ENCODE measurements at regions not wholly inside any gene's neighbourhood (a gene's known extent, or its start where the extent isn't known, plus 50 kb on each side); places are given as distances from the start of the nearest gene placed in this dataset.

DNA sequence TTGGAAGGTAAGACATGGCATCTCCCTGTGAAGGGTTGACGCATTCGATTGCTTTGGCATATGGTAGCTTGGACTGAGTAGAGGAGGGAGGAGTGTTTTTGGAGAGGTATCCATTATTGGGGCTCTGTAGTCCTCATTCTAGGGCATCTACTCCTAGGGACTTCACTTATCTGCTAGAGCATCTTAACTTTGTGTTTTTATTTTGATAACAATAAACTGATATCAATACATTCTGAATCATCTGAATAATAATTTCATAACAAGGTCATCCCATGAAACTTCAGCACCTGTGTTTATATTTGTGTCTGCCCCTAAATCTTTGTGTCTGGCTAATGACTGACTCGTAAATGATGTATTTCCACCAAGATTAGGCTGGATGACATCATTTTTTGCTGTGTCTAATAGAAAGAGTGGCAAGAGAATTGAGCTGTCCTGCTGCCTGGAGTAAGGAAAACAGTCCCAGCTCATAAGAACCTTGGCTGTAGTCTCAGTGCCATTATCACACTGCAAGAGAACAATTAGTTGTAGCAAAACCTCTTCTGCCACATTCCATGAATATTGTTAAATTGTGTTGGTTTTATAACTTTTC, 288.5 kb downstream of the PRL start:
- TF ChIP-seq, protein P1, sequence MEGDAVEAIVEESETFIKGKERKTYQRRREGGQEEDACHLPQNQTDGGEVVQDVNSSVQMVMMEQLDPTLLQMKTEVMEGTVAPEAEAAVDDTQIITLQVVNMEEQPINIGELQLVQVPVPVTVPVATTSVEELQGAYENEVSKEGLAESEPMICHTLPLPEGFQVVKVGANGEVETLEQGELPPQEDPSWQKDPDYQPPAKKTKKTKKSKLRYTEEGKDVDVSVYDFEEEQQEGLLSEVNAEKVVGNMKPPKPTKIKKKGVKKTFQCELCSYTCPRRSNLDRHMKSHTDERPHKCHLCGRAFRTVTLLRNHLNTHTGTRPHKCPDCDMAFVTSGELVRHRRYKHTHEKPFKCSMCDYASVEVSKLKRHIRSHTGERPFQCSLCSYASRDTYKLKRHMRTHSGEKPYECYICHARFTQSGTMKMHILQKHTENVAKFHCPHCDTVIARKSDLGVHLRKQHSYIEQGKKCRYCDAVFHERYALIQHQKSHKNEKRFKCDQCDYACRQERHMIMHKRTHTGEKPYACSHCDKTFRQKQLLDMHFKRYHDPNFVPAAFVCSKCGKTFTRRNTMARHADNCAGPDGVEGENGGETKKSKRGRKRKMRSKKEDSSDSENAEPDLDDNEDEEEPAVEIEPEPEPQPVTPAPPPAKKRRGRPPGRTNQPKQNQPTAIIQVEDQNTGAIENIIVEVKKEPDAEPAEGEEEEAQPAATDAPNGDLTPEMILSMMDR (IDR thresholded peaks at IDR 0.05), result no peak
- no peak for TF ChIP-seq POLR2A (IDR thresholded peaks at IDR 0.05)

Data from heart left ventricle (tissue), 13 donors.